ENCODE measurements at regions not wholly inside any gene's neighbourhood (a gene's known extent, or its start where the extent isn't known, plus 50 kb on each side); places are given as distances from the start of the nearest gene placed in this dataset.

GRCh38 chr10:128563387-128563786 is 437.2 kb upstream of the MKI67 start:
- DNase-seq = no peak

- DNase-seq = no peak
Observed at GRCh38 chr10:128563904-128564303, 437.7 kb upstream of the MKI67 start.

DNA sequence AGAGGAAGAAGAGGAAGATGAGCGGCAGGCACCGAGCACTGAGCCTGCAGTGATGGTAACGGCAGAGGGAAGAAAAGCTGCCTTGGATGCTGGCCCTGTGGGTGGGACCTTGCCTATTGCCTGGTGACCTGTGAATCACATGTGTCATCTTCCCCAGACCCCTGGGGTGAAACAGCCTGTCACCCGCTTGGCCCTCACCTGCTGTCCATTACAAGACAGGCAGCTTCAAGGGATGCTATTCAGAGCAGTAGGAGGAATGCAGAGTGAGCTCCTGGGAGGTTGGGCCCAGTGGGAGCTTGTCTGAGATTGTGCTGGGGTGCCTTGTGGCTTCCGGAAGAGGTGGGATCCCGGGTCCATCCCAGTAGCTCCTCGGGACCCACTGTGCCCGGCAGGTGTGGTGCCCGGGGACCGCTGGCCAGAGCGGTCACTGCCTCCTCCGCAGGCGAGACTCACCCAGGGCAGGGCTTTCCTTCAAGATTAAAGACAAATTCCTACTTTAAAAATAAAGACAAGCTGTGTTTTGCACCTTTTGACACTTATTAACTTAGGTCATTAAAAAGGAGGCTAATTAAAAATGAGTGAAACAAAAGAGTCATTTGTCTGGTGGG is 440.2 kb upstream of the MKI67 start:
- no peak for DNase-seq

DNA sequence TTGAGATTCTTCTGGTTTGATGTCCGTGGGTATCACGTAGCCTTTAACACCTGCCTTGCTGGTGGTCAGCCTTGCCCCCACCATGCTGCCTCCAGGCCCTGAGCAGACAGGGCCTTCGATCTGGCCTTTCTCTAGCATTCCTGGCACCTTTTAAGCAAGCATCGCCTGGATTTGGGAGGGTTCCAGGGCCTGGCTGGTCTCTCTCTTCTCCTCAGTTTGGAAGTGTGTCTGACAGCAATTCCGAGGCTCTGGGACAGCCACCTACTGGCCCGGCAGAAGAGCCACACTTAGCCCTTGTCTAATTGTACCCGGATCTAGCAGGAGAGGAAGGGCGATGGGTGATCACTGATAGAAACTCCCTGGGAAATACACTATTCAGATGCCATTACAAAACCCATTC is 441.3 kb upstream of the MKI67 start:
- no peak for DNase-seq

- no peak for DNase-seq
Observed at GRCh38 chr10:128568041-128568440, 441.8 kb upstream of the MKI67 start.

- no peak for DNase-seq
Observed at GRCh38 chr10:128568491-128568890, 442.3 kb upstream of the MKI67 start.

DNA sequence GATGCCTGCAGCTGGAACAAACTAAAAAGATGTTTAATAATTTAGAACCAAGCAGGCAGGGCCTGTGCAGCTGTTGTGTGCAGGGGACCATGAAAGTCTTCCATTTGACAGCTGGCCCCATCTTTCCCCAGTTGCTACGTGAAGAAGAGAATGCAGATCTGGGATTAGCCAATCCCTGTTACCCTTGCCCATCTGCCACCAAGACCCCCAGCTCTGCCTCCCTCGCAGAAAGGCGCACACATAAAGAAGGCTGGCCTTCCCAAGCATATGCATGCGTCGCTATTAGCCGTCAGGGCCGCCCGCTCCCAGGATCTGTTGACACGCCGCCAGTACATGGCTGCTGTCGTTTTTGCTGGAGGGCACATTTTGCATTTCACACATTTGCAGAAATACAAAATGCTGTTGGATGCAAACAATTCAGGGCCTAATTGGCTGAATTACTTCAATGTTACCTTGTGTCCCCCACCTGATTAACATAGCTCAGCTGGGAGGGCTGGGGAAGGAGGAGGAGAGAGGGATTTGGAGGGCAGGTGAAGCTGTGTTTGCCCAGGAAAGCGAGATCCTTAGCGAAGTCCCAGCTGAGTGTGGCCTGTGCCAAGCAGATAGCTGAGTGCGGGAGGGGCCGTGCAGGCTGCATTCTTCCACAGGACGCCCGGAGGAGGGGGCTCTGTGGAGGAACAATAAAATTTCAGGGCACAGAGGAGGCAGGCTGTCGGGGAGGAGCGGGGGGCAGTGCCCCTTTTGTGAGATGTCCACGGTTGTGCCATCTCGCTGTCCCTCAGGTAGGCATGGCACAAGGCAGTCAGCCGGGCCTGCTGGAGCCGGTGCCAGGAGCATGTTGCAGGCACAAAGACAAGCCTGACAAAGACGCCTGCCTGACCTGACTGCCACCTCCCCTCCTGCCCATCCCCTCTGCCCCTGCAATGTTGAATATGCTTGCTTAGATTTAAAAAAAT is 443.0 kb upstream of the MKI67 start:
- DNase-seq = no peak

- DNase-seq = no peak
Observed at GRCh38 chr10:128570319-128570995, 444.2 kb upstream of the MKI67 start.

GRCh38 chr10:128571071-128571470 is 444.8 kb upstream of the MKI67 start:
- no peak for DNase-seq

GRCh38 chr10:128571745-128572144 is 445.5 kb upstream of the MKI67 start:
- DNase-seq = no peak

GRCh38 chr10:128572696-128573095 is 446.5 kb upstream of the MKI67 start:
- DNase-seq = no peak

DNA sequence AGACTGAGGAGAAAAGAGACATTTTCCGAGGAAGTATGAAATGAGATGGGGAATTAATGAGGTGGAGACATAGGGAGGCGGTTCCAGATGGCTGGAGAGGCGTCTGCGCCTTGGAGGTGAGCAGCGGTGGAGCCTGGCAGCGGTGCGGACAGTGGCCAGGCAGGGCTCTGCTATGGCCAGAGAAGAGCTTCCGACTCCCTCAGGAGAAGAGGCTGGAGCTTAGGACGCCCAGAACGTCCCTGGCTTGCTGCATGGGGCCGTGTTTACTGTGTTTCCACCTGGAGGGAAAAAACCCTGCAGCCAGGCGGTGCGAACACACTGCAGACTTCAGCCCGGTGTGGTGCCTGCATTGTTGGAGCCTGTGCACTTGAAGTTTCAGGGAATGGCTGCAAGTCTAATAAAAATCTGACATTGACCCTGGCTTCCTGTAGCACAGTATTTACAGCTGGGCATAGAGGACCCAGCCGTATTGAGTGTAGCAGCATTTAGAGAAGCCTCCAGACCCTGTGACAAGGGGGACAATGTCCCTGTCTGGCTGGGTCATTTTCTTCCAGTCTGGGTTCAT is 447.1 kb upstream of the MKI67 start:
- DNase-seq = no peak

DNA sequence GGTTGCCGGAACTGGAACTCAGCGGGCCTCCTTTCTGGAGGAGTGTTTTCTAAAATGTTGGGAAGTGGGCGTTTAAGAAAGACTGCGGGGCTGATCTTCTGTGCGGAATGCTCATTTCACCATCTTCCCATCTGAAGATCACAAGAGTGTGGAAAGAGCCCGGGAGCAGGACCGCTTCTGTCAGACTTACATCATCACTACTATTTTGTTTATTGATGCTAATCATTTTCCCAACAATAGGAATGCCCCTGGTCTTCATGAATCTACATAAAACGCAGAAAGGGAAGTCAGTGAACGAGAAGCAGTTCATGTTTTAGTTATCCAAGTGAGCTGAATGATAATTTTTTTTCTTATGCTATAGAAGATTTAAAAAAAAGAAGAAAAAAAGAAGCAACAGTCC is 447.8 kb upstream of the MKI67 start:
- no peak for DNase-seq

DNA sequence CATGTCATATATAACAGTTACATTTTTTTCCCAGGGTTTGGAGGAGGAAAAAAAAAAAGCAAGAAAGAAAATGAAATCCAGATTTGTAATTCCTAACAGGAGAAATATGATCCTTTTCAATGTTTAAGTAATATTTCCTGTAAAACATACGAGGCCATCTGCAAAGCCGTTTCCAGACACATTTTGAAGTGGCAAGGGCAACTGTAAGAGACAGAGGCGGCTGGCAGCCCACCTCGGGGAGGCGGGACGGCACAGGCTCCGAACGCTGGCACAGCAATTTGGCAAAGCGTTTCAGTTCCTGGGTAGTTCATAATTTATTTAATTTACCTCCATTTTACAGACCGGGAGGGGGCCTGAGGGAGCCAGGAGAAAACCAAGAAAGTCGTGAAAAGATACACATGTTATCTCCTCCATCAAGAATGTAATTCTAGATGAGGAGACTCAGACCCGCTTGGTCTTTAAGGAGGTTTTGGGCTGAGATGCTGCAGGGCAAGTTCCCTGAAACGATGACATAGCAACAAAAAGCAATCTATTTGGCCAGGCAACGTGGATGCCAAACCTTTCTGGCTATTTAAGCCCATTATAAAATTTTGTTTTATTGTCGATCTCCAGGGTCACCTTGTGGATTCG is 448.5 kb upstream of the MKI67 start:
- no peak for DNase-seq

GRCh38 chr10:128575761-128576160 is 449.5 kb upstream of the MKI67 start:
- DNase-seq = no peak

GRCh38 chr10:128576336-128576735 is 450.1 kb upstream of the MKI67 start:
- no peak for DNase-seq

- DNase-seq = no peak
Observed at GRCh38 chr10:128576943-128577670, 450.9 kb upstream of the MKI67 start.

- DNase-seq = no peak
Observed at GRCh38 chr10:128577958-128578750, 451.9 kb upstream of the MKI67 start.

DNA sequence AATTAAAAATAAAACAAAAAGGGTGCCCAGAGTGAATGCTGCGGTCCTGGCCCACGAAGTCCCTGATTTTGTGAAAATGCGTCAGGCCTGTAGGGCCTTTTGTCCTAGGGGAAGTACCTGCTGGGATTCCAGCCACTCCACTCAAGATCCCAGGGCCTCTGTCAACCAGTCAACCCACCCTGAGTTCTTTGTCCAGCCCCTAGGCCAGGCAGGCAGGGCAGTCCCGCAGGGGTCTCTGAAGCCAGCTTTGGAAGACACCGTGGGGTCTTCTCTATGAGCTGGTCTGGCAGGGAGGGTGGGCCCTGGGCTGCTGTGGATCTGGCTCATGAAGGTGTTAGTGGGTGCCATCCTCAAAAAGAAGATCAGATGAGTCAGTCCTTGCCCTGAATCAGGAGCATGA is 452.5 kb upstream of the MKI67 start:
- no peak for DNase-seq

- DNase-seq = no peak
Observed at GRCh38 chr10:128579280-128579865, 453.1 kb upstream of the MKI67 start.

DNA sequence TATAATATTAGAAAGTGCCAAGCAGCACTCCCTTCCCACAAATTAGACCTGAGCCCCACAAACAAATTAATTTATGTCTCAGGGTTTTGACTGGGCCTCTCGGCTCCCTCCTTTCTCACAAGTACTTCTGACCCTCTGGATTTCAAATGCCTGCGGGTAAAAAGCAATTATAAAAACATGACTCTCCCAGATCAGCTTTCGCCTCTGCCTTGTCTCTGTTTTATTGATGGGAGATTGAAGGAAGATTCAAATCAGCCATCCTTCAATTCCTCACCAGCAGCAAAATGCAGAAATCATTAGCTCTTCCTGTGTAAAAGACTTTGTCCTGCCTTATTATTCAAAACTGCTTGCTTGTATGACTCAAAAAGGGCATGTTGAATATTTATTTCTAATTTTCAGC is 453.7 kb upstream of the MKI67 start:
- DNase-seq = no peak
